Activated CD4-positive, alpha-beta memory T cell treated with anti-CD3 and anti-CD28 coated beads, Interleukin-2, amount 10 ng/mL, durations not matched to agents 7 days and 5 days (primary cell): ENCODE measurements at regions not wholly inside any gene's neighbourhood (a gene's known extent, or its start where the extent isn't known, plus 50 kb on each side); places are given as distances from the start of the nearest gene placed in this dataset.
"Not testable (repeated sequence)": the region's sequence is repeated elsewhere in the genome, so short reads cannot be mapped to it uniquely, and the experiment has no call there.

Experiments used
- CTCF ChIA-PET: fragments of 350-600 bp; sonication (Branson Sonifier 250); formaldehyde crosslinking; loops from one replicate; lab custom pipeline; 2021; ENCODE audit warnings: antibody characterized with exemption, inconsistent platforms; lab: Charles Lee
- POLR2A ChIA-PET: fragments of 350-600 bp; sonication (Branson Sonifier 250); formaldehyde crosslinking; loops from one replicate; lab custom pipeline; 2021; ENCODE audit warnings: antibody characterized with exemption; lab: Charles Lee
- DNase-seq: peaks from one replicate; pipeline ENCODE4 v3.0.0-alpha.2; 2020
- H3K27ac Mint-ChIP-seq: one replicate; pipeline ENCODE4 v1.8.0; 2021; ENCODE audit warnings: mild to moderate bottlenecking, mixed read lengths
- H3K27me3 Mint-ChIP-seq: one replicate; pipeline ENCODE4 v1.8.0; 2021; ENCODE audit warnings: mixed read lengths
- H3K36me3 Mint-ChIP-seq: one replicate; pipeline ENCODE4 v1.8.0; 2021; ENCODE audit warnings: low read depth, mixed read lengths
- H3K4me1 Mint-ChIP-seq: one replicate; pipeline ENCODE4 v1.8.0; 2021; ENCODE audit warnings: mixed read lengths
- H3K4me3 Mint-ChIP-seq: one replicate; pipeline ENCODE4 v1.8.0; 2021; ENCODE audit warnings: mild to moderate bottlenecking, mixed read lengths
- H3K9me3 Mint-ChIP-seq: one replicate; pipeline ENCODE4 v1.8.0; 2021; ENCODE audit warnings: mixed read lengths

DNA sequence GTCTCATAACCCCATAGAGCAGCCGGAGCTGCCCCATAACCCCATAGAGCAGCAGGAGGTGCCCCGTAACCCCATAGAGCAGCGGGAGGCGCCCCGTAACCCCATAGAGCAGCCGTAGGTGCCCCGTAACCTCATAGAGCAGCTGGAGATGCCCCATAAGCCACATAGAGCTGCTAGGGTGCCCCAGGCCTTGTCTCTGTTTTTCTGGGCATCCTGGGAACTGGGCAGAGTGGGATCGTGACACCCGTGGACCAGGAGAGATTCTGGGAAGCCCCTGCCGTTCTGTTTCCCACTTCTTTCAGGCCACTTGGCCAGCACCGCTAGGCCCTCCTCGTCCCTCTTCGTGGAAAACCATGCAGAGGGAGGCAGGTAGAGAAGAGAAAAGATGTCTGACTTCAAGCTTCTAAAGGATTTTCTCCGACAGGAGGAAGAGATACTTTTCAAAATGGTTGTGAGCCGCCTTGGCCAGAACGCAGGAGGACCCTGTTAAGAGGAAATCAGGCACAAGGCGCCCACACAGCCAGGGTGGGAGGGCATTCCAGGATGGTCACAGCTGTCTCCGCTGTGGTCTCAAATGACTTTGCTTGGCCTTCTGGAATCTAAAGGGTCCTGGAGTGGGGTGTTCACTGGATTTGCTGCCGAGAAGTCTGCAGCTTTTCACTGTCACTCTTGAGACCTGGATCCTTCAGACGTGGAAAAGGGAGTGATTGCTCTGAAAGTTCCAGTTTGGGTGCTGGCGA, 171.8 kb downstream of the NPIPB11 start:
- CTCF ChIA-PET, H3K27me3 Mint-ChIP-seq, H3K27ac Mint-ChIP-seq, H3K9me3 Mint-ChIP-seq, DNase-seq, H3K4me1 Mint-ChIP-seq, H3K36me3 Mint-ChIP-seq, H3K4me3 Mint-ChIP-seq, POLR2A ChIA-PET: not testable (repeated sequence)

DNA sequence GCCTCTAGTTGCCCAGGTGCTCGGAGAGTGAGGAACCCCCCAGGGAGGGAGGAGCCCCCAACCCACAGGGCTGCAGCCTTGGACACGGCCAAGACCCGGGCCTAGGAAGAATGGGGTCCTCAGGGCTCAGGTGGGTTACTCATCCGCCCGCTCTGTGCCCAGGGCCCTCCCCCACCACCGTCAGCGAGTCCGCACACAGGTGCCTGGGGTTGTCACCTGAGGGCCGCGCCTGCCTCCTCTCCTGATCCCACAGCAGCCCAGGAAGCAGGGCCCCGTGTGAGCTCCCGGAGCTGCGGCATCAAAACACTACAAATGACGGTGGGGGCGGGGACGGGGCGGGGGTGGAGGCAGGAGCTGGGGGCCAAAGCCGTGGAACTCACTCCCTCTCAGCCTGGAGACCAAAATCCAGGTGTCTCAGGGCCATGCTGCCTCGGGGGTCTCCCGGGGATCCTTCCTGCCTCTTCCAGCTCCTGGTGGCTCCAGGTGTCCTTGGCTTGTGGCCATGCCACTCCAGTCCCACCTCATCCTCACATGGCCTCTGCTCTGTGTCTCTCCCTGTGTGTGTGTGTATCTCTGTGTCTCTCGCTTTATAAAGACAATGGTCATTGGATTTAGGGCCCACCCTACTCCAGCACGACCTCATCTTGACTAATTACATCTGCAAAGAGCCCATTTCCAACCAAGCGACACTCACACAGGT, 172.7 kb downstream of the NPIPB11 start:
- H3K27me3 Mint-ChIP-seq, CTCF ChIA-PET, H3K4me1 Mint-ChIP-seq, H3K9me3 Mint-ChIP-seq, H3K27ac Mint-ChIP-seq, POLR2A ChIA-PET, H3K36me3 Mint-ChIP-seq, DNase-seq, H3K4me3 Mint-ChIP-seq: not testable (repeated sequence)

DNA sequence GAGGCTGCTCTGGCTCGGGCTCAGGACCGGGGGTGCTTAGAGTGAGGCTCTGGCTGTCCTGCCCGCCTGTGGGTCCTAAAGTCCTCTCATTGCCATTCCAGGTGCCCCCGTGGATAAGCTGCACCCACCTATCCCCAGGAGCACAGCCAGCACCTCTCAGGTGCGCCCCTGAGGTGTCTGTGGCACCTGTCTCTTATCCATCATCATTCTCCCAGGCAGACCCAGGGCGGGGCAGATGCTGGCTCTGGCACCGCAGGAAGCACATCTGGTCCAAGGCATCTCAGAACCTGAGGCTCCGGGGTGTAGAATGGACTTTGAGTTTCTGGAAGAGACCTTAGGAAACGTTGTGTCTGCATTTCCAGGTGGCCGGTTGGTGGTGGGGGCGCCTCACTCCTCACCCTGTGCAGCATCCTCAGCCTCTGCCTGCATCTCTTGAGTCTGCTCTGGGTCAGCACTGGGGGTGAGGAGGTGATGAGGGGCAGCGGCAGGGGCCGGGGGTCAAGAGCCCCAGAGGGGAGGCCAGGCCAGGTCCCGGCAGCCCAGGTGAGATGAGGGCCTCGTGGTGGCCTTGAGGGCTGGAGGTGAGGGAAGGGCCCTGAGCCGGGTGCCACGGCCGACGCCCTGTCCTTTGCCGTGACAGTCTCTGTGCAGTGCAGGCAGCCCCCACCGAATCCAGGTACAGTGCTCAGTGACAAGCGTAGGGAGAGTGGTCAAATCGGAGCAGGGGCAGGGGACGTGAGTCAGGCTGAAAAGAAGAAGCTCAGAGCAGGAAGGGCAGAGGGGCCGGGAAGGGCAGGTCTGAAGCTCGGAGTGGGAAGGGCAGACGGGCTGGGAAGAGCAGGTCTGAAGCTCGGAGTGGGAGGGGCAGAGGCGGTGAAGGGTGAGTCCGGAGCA, 173.5 kb downstream of the NPIPB11 start:
- Mint-ChIP-seq H3K4me3 (no peak overlapping the region), H3K27me3 (no peaks in the 10 kb centered on the region), H3K27ac (no peak overlapping the region), H3K36me3 (no peaks in the 10 kb centered on the region), H3K9me3 (no peaks in the 10 kb centered on the region), H3K4me1 (peaks cover 4% of the 10 kb centered on the region)
- DNase-seq, result no peak
- POLR2A ChIA-PET, result no interaction called here
- CTCF ChIA-PET, result no interaction called here

DNA sequence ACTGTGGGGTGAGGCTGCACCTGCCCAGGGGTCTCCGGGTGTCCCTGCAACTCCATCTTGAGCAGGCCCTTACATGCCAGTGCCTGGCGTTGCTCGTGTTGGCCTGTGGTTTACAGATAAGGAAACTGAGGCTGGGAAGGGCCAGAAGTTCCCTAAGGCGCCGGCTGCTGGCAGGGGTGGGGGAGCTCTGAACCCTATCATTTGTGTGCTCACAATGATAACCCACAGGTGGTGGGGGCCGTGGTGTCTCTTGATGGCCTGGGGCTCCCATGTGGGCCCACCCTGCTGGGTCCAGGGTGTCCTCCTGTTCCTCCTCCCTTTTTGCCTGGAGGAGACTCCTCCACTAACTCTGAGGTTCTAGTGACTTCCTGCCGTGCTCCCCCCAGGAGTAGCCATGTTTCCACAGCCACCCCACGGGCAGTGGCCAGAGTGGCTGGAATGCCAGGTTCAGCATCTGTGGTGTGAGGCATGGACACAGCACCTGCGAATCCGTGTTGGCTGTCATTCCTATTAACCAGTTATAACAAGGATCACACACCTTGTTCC, 174.3 kb downstream of the NPIPB11 start:
- H3K36me3 Mint-ChIP-seq, CTCF ChIA-PET, H3K9me3 Mint-ChIP-seq, H3K4me1 Mint-ChIP-seq, POLR2A ChIA-PET, H3K4me3 Mint-ChIP-seq, H3K27ac Mint-ChIP-seq, H3K27me3 Mint-ChIP-seq, DNase-seq: not testable (repeated sequence)

DNA sequence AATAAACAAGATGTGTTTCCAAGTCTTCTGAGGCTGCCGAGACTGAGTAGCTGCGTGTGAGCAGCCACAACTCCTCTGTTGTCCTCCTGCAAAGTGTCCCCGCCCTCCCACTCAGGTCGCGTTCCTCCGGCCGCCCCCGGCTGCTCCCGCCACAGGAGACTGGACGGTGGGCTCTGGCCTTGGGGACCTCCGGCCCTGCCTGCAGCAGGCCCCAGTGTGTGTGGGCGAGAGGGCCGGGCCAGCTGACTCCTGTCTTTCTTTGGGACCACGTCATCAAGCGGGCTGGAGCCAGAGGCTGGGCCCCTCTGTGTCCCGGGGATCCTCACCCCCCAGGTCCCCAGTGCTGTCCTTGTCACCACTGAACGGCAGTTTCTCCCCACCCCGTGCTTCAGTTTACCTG, 175.3 kb downstream of the NPIPB11 start:
- no peak overlapping the region for H3K4me3 Mint-ChIP-seq
- H3K27ac Mint-ChIP-seq, result no peak overlapping the region
- no peak for DNase-seq
- peaks cover 3% of the 10 kb centered on the region for H3K36me3 Mint-ChIP-seq
- no peaks in the 10 kb centered on the region for H3K9me3 Mint-ChIP-seq
- CTCF ChIA-PET, result no interaction called here
- POLR2A ChIA-PET, result no interaction called here
- H3K27me3 Mint-ChIP-seq, result no peaks in the 10 kb centered on the region
- H3K4me1 Mint-ChIP-seq, result peaks cover 11% of the 10 kb centered on the region

DNA sequence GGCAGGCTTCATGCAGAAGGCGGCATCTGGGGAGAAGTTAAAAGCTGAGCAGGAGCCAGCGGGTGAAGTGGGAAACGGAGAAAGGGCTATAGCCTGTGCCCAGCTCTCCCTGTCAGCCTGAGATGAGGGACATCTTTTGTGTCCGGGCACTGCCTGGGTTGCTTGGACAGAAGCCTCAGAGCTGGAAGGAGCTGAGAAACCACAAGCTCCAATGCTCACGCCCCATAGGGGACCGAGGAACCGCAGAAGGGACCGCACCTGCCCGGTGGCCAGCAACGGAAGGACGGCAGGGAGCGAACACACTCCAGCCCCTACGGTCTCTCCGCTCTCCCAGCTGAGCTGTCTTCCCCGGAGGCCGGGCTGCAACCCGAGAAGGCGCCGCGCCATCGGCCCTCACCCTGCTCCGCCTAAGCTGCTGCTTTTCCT, 175.8 kb downstream of the NPIPB11 start:
- H3K9me3 Mint-ChIP-seq, result no peaks in the 10 kb centered on the region
- peaks cover 3% of the 10 kb centered on the region for H3K36me3 Mint-ChIP-seq
- CTCF ChIA-PET, result no interaction called here
- H3K27ac Mint-ChIP-seq, result no peak overlapping the region
- H3K4me1 Mint-ChIP-seq, result peaks cover 11% of the 10 kb centered on the region
- POLR2A ChIA-PET, result no interaction called here
- H3K27me3 Mint-ChIP-seq, result no peaks in the 10 kb centered on the region
- no peak overlapping the region for H3K4me3 Mint-ChIP-seq
- no peak for DNase-seq

DNA sequence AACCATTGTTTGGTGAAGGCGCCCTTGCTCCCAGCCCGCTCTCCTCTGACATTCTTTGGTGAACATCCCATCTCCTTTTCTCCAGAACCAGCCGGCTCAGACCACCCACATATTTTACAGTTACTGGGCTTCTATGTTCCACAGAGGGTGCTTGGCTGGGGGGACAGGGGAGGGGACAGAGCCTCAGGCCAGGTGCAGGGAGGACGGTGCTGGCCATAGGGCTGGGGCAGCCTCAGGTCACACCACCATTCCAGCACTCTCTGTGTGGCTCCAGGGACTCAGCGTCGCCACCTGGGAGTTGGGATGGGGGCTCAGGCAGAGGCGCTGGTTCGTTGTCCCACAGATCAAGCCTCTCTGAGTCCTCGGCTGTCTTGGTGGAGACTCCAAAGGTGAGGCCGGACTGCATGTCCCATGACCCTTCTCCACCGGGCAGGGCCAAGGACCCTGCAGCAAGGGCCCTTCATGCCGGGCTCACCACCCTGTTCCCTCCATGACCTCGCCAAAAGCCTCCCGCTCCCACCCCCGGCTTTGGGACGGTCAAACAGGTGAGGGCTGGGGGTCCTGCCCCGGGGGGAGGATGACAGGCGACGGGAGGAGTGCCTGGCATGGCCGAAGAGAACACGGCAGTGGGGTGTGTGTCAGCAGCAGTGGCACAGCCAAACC, 176.4 kb downstream of the NPIPB11 start:
- DNase-seq, H3K27ac Mint-ChIP-seq, H3K36me3 Mint-ChIP-seq, H3K4me3 Mint-ChIP-seq, POLR2A ChIA-PET, H3K27me3 Mint-ChIP-seq, CTCF ChIA-PET, H3K9me3 Mint-ChIP-seq: not testable (repeated sequence)
- H3K4me1 Mint-ChIP-seq, result peaks cover 11% of the 10 kb centered on the region

DNA sequence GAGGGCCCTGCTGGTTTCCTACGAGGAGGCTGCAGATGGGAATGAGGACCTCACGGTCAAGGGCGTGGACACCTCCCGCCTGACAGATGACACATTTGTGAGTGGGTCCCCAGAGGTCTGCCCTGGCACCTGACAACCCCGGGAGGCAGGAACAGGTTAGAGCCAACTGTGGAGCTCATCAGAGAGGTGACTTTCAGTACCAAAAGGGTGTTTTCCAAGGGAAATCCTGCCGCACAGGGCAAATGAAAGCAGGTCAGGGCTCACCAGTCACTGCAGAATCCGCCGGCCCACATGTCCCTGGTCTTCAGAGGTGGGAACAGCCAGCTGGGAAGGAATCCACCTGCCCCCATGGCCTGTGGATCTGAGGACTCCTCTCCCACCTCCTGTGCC, 176.9 kb downstream of the NPIPB11 start:
- peaks cover 11% of the 10 kb centered on the region for H3K4me1 Mint-ChIP-seq
- H3K27me3 Mint-ChIP-seq, H3K27ac Mint-ChIP-seq, POLR2A ChIA-PET, DNase-seq, H3K36me3 Mint-ChIP-seq, H3K9me3 Mint-ChIP-seq, CTCF ChIA-PET, H3K4me3 Mint-ChIP-seq: not testable (repeated sequence)

DNA sequence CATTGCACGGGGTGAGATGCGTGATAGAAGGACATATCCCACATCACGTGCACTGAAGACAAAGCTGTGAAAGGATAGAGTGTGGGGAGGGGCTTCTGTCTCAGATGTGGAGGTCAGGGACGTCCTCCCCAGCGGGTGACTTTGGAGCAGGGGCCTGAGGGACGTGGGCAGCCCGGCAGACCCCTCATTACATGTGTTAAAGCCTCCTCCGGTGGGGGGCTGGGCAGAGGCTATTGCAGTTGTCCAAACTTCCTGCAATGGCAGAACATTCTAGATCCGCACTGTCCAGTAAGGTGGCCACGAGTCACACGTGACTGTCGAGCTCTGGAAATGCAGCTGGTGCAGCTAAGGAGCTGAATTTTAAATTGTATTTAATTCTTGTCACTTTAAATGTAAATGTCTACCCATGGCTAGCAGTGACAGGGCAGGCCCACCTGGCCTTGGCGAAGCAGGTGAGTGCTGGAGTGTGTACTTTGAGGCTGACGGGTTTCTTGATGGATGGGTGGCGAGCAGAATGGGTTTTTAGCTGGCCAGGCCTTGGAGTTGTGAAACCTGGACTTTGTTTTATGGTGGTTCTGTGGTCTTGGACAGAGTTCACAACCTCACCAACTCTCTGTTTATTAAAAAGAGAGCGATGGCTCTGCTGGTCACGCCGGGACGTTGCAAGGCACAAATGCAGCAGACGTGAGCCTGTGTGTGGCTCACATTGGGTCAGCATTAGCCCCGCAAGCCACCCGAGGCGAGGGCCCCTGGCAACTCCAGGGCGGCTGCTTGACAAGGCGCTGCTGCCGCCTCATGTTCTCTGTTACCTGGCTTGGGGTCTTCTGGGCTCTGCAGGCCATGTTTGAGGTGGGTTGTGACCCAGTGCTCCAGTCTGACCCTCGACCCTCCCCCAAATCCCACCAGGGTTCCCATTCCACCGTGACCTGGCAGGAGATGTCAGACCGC, 177.6 kb downstream of the NPIPB11 start:
- peaks cover 14% of the 10 kb centered on the region for H3K4me1 Mint-ChIP-seq
- H3K4me3 Mint-ChIP-seq, H3K36me3 Mint-ChIP-seq, CTCF ChIA-PET, POLR2A ChIA-PET, H3K27ac Mint-ChIP-seq, DNase-seq, H3K9me3 Mint-ChIP-seq, H3K27me3 Mint-ChIP-seq: not testable (repeated sequence)

DNA sequence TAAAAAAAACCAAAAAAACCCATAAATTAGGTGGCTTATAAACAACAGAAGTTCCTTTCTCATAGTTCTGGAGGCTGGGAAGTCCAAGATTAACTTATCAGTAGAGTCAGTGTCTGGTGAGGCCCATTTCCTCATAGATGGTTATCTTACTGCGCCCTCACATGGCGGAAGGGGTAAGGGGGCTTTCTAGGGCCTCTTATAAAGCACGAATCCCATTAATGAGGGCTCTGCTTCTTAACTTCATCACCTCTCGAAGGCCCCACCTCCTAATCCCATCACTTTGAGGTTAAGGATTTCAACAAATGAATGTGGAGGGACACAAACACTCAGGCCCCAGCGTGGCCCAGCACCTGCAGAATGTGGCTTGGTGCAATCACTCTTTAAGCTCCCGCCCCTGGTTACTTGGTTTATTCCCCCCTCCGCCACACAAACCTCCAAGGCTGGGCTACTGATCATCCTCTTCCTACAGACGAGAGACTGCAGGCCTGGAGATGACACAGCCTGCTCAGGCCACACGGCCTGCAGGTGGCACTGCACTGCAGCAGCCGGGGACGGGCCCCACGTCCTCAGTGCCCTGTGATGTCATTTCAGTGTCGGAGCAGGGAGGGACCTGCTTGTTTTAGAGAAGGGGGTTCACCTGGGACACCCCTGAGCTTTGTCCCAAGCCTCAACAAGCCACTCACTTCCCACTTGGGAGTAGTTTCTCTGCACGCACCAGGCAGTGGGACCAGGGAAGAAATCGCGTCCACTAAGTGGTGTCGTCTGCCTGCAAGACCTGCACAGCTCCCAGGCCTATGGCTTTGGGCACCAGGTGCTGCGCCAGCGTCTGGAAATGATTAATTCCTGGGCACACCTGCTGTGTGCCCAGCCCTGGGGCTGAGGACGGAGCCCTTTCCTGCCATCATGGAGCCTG, 178.5 kb downstream of the NPIPB11 start:
- CTCF ChIA-PET, H3K27ac Mint-ChIP-seq, H3K9me3 Mint-ChIP-seq, H3K27me3 Mint-ChIP-seq, H3K36me3 Mint-ChIP-seq, H3K4me3 Mint-ChIP-seq, POLR2A ChIA-PET: not testable (repeated sequence)
- peak; percentile 65 for DNase-seq
- peaks cover 20% of the 10 kb centered on the region for H3K4me1 Mint-ChIP-seq

DNA sequence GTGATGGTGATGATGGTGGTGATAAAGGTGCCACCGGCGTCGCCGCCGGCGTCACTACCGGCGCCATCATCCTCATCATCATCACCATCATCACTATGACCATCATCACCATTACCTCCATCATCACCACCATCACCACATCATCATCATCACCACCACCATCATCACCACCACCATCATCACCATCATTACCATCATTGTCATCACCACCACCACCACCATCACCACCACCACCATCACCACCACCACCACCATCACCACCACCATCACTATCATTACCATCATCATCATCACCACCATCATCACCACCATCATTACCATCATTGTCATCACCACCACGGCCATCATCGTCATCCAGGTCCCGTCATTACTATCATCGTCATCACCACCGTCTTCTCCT, 179.7 kb downstream of the NPIPB11 start:
- peaks cover 21% of the 10 kb centered on the region for H3K4me1 Mint-ChIP-seq
- ChIA-PET CTCF (no interaction called here), POLR2A (no interaction called here)
- no peak overlapping the region for H3K27ac Mint-ChIP-seq
- H3K4me3 Mint-ChIP-seq, result no peak overlapping the region
- peaks cover 15% of the 10 kb centered on the region for H3K36me3 Mint-ChIP-seq
- no peaks in the 10 kb centered on the region for H3K27me3 Mint-ChIP-seq
- H3K9me3 Mint-ChIP-seq, result peaks cover 2% of the 10 kb centered on the region
- no peak for DNase-seq
